ENCODE measurements at regions not wholly inside any gene's neighbourhood (a gene's known extent, or its start where the extent isn't known, plus 50 kb on each side); places are given as distances from the start of the nearest gene placed in this dataset.

DNA sequence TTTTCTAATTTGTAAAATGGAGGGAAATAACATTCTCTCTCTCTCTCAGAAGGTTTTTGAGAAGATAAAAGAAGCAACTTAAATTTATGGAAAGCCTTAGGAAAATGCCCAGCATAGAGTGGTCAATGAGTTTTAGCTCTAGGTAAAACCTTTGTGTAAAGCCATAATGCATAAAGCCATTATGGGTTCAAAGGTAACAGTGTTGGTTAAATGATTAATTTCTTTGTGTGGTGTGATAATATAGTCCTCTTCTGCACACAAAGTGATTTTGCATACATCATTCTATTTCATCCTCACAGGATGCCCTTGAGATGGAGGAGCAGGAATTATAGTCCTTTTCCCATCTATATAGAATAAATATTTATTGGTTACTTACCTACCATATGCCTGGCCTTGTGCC lies 602.9 kb downstream of the CSNK1G3 start:
- TF ChIP-seq, protein P1, sequence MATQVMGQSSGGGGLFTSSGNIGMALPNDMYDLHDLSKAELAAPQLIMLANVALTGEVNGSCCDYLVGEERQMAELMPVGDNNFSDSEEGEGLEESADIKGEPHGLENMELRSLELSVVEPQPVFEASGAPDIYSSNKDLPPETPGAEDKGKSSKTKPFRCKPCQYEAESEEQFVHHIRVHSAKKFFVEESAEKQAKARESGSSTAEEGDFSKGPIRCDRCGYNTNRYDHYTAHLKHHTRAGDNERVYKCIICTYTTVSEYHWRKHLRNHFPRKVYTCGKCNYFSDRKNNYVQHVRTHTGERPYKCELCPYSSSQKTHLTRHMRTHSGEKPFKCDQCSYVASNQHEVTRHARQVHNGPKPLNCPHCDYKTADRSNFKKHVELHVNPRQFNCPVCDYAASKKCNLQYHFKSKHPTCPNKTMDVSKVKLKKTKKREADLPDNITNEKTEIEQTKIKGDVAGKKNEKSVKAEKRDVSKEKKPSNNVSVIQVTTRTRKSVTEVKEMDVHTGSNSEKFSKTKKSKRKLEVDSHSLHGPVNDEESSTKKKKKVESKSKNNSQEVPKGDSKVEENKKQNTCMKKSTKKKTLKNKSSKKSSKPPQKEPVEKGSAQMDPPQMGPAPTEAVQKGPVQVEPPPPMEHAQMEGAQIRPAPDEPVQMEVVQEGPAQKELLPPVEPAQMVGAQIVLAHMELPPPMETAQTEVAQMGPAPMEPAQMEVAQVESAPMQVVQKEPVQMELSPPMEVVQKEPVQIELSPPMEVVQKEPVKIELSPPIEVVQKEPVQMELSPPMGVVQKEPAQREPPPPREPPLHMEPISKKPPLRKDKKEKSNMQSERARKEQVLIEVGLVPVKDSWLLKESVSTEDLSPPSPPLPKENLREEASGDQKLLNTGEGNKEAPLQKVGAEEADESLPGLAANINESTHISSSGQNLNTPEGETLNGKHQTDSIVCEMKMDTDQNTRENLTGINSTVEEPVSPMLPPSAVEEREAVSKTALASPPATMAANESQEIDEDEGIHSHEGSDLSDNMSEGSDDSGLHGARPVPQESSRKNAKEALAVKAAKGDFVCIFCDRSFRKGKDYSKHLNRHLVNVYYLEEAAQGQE (IDR thresholded peaks at IDR 0.05), result no peak
- TF ChIP-seq, protein P2, sequence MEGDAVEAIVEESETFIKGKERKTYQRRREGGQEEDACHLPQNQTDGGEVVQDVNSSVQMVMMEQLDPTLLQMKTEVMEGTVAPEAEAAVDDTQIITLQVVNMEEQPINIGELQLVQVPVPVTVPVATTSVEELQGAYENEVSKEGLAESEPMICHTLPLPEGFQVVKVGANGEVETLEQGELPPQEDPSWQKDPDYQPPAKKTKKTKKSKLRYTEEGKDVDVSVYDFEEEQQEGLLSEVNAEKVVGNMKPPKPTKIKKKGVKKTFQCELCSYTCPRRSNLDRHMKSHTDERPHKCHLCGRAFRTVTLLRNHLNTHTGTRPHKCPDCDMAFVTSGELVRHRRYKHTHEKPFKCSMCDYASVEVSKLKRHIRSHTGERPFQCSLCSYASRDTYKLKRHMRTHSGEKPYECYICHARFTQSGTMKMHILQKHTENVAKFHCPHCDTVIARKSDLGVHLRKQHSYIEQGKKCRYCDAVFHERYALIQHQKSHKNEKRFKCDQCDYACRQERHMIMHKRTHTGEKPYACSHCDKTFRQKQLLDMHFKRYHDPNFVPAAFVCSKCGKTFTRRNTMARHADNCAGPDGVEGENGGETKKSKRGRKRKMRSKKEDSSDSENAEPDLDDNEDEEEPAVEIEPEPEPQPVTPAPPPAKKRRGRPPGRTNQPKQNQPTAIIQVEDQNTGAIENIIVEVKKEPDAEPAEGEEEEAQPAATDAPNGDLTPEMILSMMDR (IDR thresholded peaks at IDR 0.05; ENCODE audit: low read depth, low read length, missing input control), result no peak
- no peak for TF ChIP-seq JUND (IDR thresholded peaks at IDR 0.05)
- TF ChIP-seq TAF1 (conservative IDR thresholded peaks at IDR 0.05), result no peak
- TF ChIP-seq EGR1 (IDR thresholded peaks at IDR 0.05; ENCODE audit: low read depth in 2 of 2), result no peak
